NCI-H1930 (cell line): ENCODE measurements at regions not wholly inside any gene's neighbourhood (a gene's known extent, or its start where the extent isn't known, plus 50 kb on each side); places are given as distances from the start of the nearest gene placed in this dataset.
"Not testable (repeated sequence)": the region's sequence is repeated elsewhere in the genome, so short reads cannot be mapped to it uniquely, and the experiment has no call there.

Experiments used
- DNase-seq, 2 experiments: peaks; one replicate each; lab custom pipeline; 2025; lab: John Stamatoyannopoulos, UW

GRCh38 chr2:208800887-208801286 is 394.3 kb downstream of the PTH2R start:
- DNase-seq = not testable (repeated sequence)

DNA sequence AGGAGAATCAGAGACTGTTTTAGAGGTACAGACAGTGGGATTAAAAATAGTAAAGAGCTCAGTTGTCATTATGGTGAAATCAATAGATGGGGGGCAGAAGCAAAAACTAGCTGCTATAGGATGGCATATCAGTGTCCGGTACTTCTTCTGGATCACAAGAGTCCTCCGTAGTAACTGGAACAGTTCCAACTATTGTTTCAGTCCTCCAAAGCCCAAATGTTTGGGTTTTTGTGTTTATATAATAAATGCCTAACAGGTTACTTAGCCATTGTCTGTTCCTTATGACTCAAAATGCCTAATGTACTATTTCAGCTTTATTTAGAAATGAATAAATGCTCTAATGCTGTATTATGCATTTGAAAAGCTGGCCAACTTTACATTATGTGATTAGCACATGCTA is 401.2 kb downstream of the PTH2R start:
- no peak for DNase-seq

DNA sequence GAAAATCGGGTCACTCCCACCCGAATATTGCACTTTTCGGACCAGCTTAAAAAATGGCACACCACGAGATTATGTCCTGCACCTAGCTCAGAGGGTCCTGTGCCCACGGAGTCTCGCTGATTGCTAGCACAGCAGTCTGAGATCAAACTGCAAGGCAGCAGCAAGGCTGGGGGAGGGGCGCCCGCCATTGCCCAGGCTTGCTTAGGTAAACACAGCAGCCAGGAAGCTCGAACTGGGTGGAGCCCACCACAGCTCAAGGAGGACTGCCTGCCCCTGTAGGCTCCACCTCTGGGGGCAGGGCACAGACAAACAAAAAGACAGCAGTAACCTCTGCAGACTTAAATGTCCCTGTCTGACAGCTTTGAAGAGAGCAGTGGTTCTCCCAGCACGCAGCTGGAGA is 405.3 kb downstream of the PTH2R start:
- DNase-seq = not testable (repeated sequence)

GRCh38 chr2:208819190-208819589 is 412.6 kb downstream of the PTH2R start:
- no peak for DNase-seq

GRCh38 chr2:208820014-208820688 is 413.6 kb downstream of the PTH2R start:
- peak in 1 of 2 experiments; percentile 4 for DNase-seq

- no peak for DNase-seq
Observed at GRCh38 chr2:208827109-208827508, 420.5 kb downstream of the PTH2R start.

- DNase-seq = no peak
Observed at GRCh38 chr2:208827549-208828221, 421.1 kb downstream of the PTH2R start.

GRCh38 chr2:208830203-208830602 is 423.6 kb downstream of the PTH2R start:
- DNase-seq = no peak

DNA sequence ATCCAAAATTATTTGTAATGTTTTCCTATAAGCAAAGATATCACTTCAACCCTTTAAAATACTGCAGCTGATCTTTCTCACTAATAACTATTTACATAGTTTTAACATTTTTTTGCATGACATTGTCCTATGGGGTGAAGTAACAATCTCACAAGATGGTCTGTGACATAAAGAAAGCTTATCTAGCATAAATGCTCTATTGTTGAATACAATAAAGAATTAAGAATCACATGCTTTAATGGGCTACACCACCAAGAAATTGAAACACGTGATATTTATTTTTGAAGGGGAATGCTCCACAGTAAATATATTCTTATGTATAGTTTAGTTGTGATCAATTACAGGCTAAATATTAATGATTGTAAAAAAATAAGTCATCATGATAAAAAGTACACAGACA is 441.1 kb downstream of the PTH2R start:
- DNase-seq = no peak

DNA sequence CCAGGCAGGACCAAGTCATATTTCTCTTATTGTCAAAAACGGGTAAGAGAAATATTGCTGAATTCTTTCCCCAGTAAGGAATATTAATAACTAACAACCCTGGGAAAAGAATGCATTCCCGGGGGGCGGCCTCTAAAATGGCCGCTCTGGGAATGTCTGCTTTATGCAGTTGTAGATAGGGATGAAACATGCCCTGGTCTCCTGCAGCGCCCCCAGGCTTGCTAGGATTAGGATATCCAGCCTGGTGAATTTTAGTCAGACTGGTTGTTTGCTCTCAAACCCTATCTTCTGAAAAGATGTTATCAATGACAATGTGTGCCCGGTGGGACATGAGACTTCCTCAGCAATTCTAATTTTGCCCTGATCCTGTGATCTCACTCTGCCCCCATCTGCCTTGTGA is 448.1 kb downstream of the PTH2R start:
- DNase-seq = no peak

DNA sequence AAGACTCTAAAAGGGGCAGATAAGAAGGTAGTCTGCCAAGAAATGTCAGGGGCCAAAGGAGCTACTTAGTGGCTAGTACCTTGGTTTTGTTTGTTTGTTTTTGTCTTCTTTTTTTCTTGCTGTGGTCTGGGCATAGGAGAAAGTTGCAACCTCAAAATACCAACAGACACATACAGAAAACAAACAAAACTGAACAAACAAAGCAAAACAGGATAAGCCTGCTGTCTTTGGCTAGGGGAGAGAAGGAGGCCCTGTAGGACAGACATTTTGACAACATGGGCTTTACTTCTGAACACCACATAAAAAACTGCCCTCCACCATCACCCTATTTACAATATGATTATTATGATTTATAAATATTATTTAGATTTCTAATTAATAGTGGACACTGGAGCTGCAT is 460.8 kb downstream of the PTH2R start:
- no peak for DNase-seq

GRCh38 chr2:208872591-208872990 is 466.0 kb downstream of the PTH2R start:
- no peak for DNase-seq

DNA sequence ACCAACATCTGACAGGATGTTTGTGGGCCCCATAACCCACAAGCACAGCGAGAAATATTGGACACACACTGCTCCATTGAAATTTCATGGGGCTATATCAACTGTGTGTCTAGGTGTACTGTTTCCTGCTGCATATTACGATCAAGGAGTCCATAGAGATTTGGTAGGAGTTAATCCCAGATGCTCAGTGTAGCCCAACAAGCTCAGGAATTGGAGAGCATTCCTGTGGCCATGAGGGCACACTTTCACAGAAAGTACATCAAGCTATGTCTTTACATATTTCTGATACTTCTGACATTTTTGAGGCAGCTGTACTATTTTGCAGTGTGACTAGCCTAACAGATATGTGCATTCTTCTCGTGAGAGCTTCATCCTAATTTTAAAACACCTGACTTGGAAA is 473.1 kb downstream of the PTH2R start:
- no peak for DNase-seq

GRCh38 chr2:208880171-208880570 is 473.6 kb downstream of the PTH2R start:
- no peak for DNase-seq

DNA sequence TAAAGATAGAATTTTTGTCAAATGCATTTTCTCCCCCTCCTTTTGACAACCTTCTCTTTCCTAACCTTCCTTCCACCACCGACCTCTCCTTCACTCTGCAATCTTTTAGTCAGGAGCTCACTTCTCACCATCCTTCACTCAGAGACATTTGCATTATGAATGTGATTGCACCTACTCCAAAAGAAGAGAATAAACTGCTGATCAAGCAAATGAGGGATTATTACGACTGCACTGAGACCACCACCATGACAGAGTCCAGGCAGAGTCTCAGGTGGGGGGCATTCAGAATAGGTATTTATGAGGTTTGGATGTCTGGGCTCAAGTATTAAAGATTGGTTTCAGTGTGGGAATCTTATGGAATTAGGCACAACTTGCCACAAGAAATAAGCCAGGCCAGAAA is 483.9 kb downstream of the PTH2R start:
- DNase-seq = no peak

- DNase-seq = no peak
Observed at GRCh38 chr2:208892203-208892602, 485.6 kb downstream of the PTH2R start.

- DNase-seq = no peak
Observed at GRCh38 chr2:208906330-208906729, 499.7 kb downstream of the PTH2R start.

- DNase-seq = no peak
Observed at GRCh38 chr2:208915401-208915800, 508.4 kb upstream of the MAP2 start.

DNA sequence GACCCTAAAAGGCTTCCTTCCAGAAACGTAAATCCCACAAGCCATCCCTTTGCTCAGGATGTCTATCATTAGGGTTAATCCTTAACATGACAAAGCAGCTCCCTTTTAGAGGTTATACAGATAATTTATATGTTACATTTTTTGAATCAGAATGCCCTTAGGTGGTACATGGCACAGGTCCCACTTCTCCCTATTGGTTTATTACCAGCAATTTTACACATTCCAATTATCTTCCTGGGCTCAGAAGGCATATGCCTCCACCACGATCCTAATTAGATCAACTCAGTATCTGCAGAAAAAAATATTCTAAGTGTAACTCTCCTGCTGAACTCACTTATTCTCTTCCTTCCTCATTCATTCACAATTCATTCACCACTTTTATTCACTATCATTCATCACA is 507.0 kb upstream of the MAP2 start:
- no peak for DNase-seq

- not testable (repeated sequence) for DNase-seq
Observed at GRCh38 chr2:208921358-208921757, 502.5 kb upstream of the MAP2 start.

GRCh38 chr2:208927867-208928266 is 496.0 kb upstream of the MAP2 start:
- DNase-seq = no peak

DNA sequence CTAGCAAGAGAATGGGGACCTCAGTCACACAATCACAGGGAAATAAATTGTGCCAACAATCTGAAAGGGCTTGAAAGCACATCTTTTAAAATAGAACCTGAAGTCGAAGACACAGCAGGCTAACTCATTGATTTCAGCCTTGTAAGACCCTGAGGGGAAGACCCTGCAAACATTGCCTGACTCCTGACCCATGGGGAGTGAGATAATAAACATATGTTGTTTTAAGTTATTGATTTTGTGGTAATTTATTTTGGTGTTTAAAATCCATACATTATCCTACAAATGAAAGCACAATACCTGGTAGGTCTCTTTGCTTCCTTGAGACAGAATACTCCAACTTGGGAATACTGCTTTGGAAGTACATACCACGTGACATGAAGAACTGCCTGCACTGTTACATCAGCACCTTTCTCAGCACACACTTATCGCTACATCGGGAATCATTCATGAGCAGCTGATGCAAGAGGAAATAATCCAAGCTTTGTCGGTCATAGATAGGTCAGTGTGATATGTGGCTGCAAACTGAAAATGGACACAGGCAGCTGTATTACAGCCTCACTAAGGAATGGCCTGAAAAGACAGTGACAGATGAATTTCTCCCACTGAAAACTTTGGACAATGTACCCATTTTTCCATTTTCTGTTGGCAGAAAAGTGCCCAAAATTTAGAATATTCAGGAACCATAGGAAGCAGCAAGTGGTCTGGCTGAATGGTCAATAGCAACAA is 494.5 kb upstream of the MAP2 start:
- no peak for DNase-seq

GRCh38 chr2:208929894-208930427 is 493.9 kb upstream of the MAP2 start:
- DNase-seq = no peak
